ENCODE measurements at regions not wholly inside any gene's neighbourhood (a gene's known extent, or its start where the extent isn't known, plus 50 kb on each side); places are given as distances from the start of the nearest gene placed in this dataset.

DNA sequence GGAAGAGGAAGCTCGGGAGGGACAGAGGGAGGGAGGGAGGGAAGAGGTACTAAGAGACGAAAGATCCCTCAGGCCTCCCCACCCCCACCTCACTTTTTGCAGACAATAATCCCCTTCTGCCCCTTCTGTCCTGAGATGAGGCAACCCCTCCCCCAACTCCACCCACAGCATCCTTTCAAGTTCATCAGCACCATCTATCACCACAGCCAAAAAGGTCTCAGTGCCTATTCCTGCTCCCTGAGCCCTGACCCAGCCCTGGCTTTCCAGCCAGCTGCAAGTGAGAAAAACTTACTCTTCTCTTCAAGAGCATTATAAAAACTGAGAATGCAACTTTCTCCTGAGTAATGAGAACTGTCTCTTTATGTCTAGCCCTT lies 133.2 kb upstream of the LRFN2 start:
- H3K27me3 ChIP-seq (ENCODE audit: control insufficient read depth in 1 of 2, insufficient read depth in 2 of 2, low read length in 2 of 2) = peaks cover 2 to 13% of the 10 kb centered on the region in 2 experiments; a peak in 2 of 5 replicates
- ATAC-seq (no peak), DNase-seq (ENCODE audit: low spot score) (no peak), FAIRE-seq (no peak)
- ChIA-PET CTCF (ENCODE audit: low intra/inter-chr PET ratio, low total read pairs) (no interaction called here), POLR2A (no interaction called here)
- no peaks in the 10 kb centered on the region for H3K36me3 ChIP-seq (replicated peaks in 1 of 2; ENCODE audit: control insufficient read depth in 1 of 2, insufficient read depth in 2 of 2, low read length in 2 of 2)
- H3K9ac ChIP-seq (ENCODE audit: insufficient read depth, low read depth, low read length) = no peak overlapping the region
- H3K9me3 ChIP-seq (ENCODE audit: low read length) = no peaks in the 10 kb centered on the region
- TF ChIP-seq ZSCAN25 (CRISPR knock-in tag; IDR thresholded peaks at IDR 0.05) (no peak), THAP11 (CRISPR knock-in tag; IDR thresholded peaks at IDR 0.05) (no peak), ZBTB7A (CRISPR knock-in tag; IDR thresholded peaks at IDR 0.05) (no peak), HDAC1 (CRISPR knock-in tag; IDR thresholded peaks at IDR 0.05) (no peak), ATAD3A (CRISPR knock-in tag; IDR thresholded peaks at IDR 0.05) (no peak), ZNF30 (CRISPR knock-in tag; IDR thresholded peaks at IDR 0.05) (no peak), NFE2 (CRISPR knock-in tag; IDR thresholded peaks at IDR 0.05) (no peak), ZNF343 (CRISPR knock-in tag; IDR thresholded peaks at IDR 0.05) (no peak), SOX6 (IDR thresholded peaks at IDR 0.05) (no peak), SOX6 (CRISPR knock-in tag; IDR thresholded peaks at IDR 0.05) (no peak), EZH2 (conservative IDR thresholded peaks at IDR 0.05; ENCODE audit: low read depth, low read length) (no peak)
- TF ChIP-seq, protein P1, sequence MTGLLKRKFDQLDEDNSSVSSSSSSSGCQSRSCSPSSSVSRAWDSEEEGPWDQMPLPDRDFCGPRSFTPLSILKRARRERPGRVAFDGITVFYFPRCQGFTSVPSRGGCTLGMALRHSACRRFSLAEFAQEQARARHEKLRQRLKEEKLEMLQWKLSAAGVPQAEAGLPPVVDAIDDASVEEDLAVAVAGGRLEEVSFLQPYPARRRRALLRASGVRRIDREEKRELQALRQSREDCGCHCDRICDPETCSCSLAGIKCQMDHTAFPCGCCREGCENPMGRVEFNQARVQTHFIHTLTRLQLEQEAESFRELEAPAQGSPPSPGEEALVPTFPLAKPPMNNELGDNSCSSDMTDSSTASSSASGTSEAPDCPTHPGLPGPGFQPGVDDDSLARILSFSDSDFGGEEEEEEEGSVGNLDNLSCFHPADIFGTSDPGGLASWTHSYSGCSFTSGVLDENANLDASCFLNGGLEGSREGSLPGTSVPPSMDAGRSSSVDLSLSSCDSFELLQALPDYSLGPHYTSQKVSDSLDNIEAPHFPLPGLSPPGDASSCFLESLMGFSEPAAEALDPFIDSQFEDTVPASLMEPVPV (CRISPR knock-in tag; IDR thresholded peaks at IDR 0.05) = no peak
- TF ChIP-seq, protein P2, sequence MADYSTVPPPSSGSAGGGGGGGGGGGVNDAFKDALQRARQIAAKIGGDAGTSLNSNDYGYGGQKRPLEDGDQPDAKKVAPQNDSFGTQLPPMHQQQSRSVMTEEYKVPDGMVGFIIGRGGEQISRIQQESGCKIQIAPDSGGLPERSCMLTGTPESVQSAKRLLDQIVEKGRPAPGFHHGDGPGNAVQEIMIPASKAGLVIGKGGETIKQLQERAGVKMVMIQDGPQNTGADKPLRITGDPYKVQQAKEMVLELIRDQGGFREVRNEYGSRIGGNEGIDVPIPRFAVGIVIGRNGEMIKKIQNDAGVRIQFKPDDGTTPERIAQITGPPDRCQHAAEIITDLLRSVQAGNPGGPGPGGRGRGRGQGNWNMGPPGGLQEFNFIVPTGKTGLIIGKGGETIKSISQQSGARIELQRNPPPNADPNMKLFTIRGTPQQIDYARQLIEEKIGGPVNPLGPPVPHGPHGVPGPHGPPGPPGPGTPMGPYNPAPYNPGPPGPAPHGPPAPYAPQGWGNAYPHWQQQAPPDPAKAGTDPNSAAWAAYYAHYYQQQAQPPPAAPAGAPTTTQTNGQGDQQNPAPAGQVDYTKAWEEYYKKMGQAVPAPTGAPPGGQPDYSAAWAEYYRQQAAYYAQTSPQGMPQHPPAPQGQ (CRISPR knock-in tag; IDR thresholded peaks at IDR 0.05; ENCODE audit: borderline replicate concordance) = no peak
- TF ChIP-seq, protein P3, sequence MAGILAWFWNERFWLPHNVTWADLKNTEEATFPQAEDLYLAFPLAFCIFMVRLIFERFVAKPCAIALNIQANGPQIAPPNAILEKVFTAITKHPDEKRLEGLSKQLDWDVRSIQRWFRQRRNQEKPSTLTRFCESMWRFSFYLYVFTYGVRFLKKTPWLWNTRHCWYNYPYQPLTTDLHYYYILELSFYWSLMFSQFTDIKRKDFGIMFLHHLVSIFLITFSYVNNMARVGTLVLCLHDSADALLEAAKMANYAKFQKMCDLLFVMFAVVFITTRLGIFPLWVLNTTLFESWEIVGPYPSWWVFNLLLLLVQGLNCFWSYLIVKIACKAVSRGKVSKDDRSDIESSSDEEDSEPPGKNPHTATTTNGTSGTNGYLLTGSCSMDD (CRISPR knock-in tag; IDR thresholded peaks at IDR 0.05) = no peak
- TF ChIP-seq, protein P4, sequence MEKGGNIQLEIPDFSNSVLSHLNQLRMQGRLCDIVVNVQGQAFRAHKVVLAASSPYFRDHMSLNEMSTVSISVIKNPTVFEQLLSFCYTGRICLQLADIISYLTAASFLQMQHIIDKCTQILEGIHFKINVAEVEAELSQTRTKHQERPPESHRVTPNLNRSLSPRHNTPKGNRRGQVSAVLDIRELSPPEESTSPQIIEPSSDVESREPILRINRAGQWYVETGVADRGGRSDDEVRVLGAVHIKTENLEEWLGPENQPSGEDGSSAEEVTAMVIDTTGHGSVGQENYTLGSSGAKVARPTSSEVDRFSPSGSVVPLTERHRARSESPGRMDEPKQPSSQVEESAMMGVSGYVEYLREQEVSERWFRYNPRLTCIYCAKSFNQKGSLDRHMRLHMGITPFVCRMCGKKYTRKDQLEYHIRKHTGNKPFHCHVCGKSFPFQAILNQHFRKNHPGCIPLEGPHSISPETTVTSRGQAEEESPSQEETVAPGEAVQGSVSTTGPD (CRISPR knock-in tag; IDR thresholded peaks at IDR 0.05) = no peak
- TF ChIP-seq, protein P5, sequence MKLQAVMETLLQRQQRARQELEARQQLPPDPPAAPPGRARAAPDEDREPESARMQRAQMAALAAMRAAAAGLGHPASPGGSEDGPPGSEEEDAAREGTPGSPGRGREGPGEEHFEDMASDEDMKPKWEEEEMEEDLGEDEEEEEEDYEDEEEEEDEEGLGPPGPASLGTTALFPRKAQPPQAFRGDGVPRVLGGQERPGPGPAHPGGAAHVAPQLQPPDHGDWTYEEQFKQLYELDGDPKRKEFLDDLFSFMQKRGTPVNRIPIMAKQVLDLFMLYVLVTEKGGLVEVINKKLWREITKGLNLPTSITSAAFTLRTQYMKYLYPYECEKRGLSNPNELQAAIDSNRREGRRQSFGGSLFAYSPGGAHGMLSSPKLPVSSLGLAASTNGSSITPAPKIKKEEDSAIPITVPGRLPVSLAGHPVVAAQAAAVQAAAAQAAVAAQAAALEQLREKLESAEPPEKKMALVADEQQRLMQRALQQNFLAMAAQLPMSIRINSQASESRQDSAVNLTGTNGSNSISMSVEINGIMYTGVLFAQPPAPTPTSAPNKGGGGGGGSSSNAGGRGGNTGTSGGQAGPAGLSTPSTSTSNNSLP (IDR thresholded peaks at IDR 0.05; ENCODE audit: low read depth, low read length) = no peak
- BruUV-seq (replicated peaks) = no TSS peak
- no peak overlapping the region for H3K4me3 ChIP-seq (replicated peaks in 1 of 3; ENCODE audit: insufficient read depth in 1 of 3, low read depth in 2 of 3, low read length in 3 of 3)
- H3K4me1 ChIP-seq (ENCODE audit: insufficient read depth, low read length) = peaks cover 19% of the 10 kb centered on the region
- H3K27ac ChIP-seq (ENCODE audit: extremely low read length, insufficient read depth, low read length) = no peak overlapping the region
- 28% methylated on average over 2 of the region's 2 CpGs for WGBS (ENCODE audit: low lambda C conversion rate)
- H2AFZ ChIP-seq (ENCODE audit: low read length) = no peak overlapping the region
- no peak overlapping the region for H3K4me2 ChIP-seq (ENCODE audit: low read depth, low read length)
- H3K79me2 ChIP-seq (ENCODE audit: insufficient read depth, low read length) = no peaks in the 10 kb centered on the region
- H4K20me1 ChIP-seq (ENCODE audit: insufficient read depth, low read length) = peaks cover 2% of the 10 kb centered on the region; the same call in 1 of the 2 replicates
- in situ Hi-C loops (cut with HindIII; ENCODE audit: extremely low pct_ligation_motif_present, low pct_unique_long_range_greater_than_20kb) (no loop called here), intact Hi-C loops (cut with micrococcal nuclease; ENCODE audit: unreplicated experiment) (no loop called here)
